Sigmoid colon (tissue), 6 donors: ENCODE measurements at regions not wholly inside any gene's neighbourhood (a gene's known extent, or its start where the extent isn't known, plus 50 kb on each side); places are given as distances from the start of the nearest gene placed in this dataset.

Experiments used
- DNase-seq: peaks from one replicate; pipeline ENCODE4 v3.0.0-alpha.2; 2019
- H3K27ac ChIP-seq, 4 donors: fragments of 200-600 bp; sonication (generic); one replicate each; pipeline ENCODE4 v1.5.1; 2016 to 2019; ENCODE audit warnings: mild to moderate bottlenecking in 1 of 4
- H3K27me3 ChIP-seq, 3 donors: fragments of 200-600 bp; sonication (generic); one replicate each; pipeline ENCODE4 v1.5.1; 2019; ENCODE audit warnings: mild to moderate bottlenecking in 1 of 3
- H3K36me3 ChIP-seq, 4 donors: fragments of 200-600 bp; sonication (generic); one replicate each; pipeline ENCODE4 v1.5.1; 2016 to 2019
- H3K4me1 ChIP-seq, 4 donors: fragments of 200-600 bp; sonication (generic); one replicate each; pipeline ENCODE4 v1.5.1; 2017 to 2019
- H3K4me3 ChIP-seq, 4 donors: fragments of 200-600 bp; sonication (generic); one replicate each; pipeline ENCODE4 v1.5.1; 2017 to 2019; ENCODE audit warnings: mild to moderate bottlenecking in 2 of 4, moderate library complexity in 1 of 4
- H3K9me3 ChIP-seq, 4 donors: fragments of 200-600 bp in 3 of 4; sonication (generic) in 3 of 4; one replicate each; pipeline versions ENCODE4 v1.5.1 to v1.6.1; 2013 to 2019
- CTCF ChIP-seq, 4 experiments: fragments of 450-650 bp in 3 of 4; fragments of 200-600 bp in 1 of 4; IDR thresholded peaks; one replicate each; pipeline ENCODE4 v1.5.1; 2016 to 2019; ENCODE audit warnings: antibody characterized with exemption in 4 of 4, mild to moderate bottlenecking in 3 of 4, moderate library complexity in 2 of 4
- EP300 ChIP-seq, 4 donors: sonication (generic); formaldehyde crosslinking; IDR thresholded peaks; one replicate each; pipeline ENCODE4 v1.6.1; 2017; ENCODE audit warnings: antibody characterized with exemption in 4 of 4
- POLR2A ChIP-seq, 2 donors: fragments of 450-650 bp; IDR thresholded peaks; one replicate each; pipeline ENCODE4 v1.6.1; 2016; ENCODE audit warnings: antibody characterized with exemption in 2 of 2, mild to moderate bottlenecking in 2 of 2, moderate library complexity in 2 of 2
- POLR2AphosphoS5 ChIP-seq, 4 donors: sonication (generic); formaldehyde crosslinking; IDR thresholded peaks; one replicate each; pipeline ENCODE4 v1.6.1; 2017; ENCODE audit warnings: antibody characterized with exemption in 4 of 4
- WGBS, 2 donors: extraction: QIAGEN DNeasy Blood & Tissue Kit; methylation state at CpG; one replicate each; pipeline ENCODE4 v1.1.7; 2013; 5-methylcytosine and 5-hydroxymethylcytosine counted together
- intact Hi-C: fragments of 100-400 bp; cut with DNase I; formaldehyde crosslinking; loops from one replicate; pipeline ENCODE4 v1.15.1; 2023
- small RNA-seq, 3 donors: library from RNA; depleted of rRNA; stranded (forward); fragments of <200 nt; gene quantifications; one replicate each; pipeline ENCODE3, GENCODE V24; 2016
- donor health status: healthy with polysubstance abuse.
- donor health status: healthy.

DNA sequence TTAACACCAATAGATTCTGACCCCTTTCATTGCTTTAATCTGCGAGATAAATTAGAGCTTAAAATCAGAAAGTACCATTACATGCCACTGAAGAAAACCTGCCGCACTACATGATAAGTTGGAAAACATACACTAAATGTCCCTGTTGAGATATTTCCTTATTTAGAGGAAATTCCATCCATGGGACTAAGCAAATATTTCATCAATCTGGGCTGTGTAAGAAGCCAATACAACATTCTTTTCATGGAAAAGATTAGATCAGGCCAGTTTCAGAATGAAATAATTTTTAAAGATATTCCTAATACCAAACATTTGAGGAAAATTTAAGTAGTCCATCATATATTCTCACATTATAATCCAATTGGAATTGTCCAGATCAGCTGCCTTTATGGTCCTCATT, 112.8 kb downstream of the LLPH start:
- no peak overlapping the region for H3K27ac ChIP-seq
- DNase-seq, result no peak
- no peak for TF ChIP-seq POLR2AphosphoS5 (IDR thresholded peaks at IDR 0.05)
- no peak for TF ChIP-seq EP300 (IDR thresholded peaks at IDR 0.05)
- no peak for TF ChIP-seq POLR2A (IDR thresholded peaks at IDR 0.05)
- TF ChIP-seq CTCF (IDR thresholded peaks at IDR 0.05), result no peak
- intact Hi-C loops, result no loop called here
- H3K36me3 ChIP-seq, result no peaks in the 10 kb centered on the region
- no peaks in the 10 kb centered on the region for H3K27me3 ChIP-seq
- H3K4me1 ChIP-seq, result no peaks in the 10 kb centered on the region
- no peak overlapping the region for H3K4me3 ChIP-seq
- 92 to 94% methylated on average over 2 of the region's 2 CpGs for WGBS, 2 donors
- no peaks in the 10 kb centered on the region for H3K9me3 ChIP-seq

Small RNA genes in the stretch of these regions (small RNA-seq; reads per million reads assigned to genes)
- gene MIR6074 (0 reads per million in 3 donors), gene RNA5SP362 (0 reads per million in 3 donors)
